A549 (cell line): ENCODE measurements at regions not wholly inside any gene's neighbourhood (a gene's known extent, or its start where the extent isn't known, plus 50 kb on each side); places are given as distances from the start of the nearest gene placed in this dataset.

ENCODE experiments used
- CBX2 ChIP-seq: fragments of 200-600 bp; sonication (generic); IDR thresholded peaks from 2 replicates; pipeline ENCODE4 v1.6.1; 2016; ENCODE audit warnings: low read depth, mild to moderate bottlenecking, borderline replicate concordance
- CTCF ChIP-seq: fragments of >200 bp; sonication (Bioruptor Twin); formaldehyde crosslinking; IDR thresholded peaks from 3 replicates; pipeline ENCODE4 v1.5.1; 2016
- EP300 ChIP-seq, 2 experiments: fragments of >200 bp; sonication (Bioruptor Twin); formaldehyde crosslinking; IDR thresholded peaks; 2 replicates in 1 of 2; 3 replicates in 1 of 2; pipeline ENCODE4 v1.6.1; 2016 to 2017
- MAX ChIP-seq: IDR thresholded peaks from 2 replicates; pipeline ENCODE4 v1.6.1; 2012
- MYC ChIP-seq: IDR thresholded peaks from 2 replicates; pipeline ENCODE4 v1.6.1; 2012; ENCODE audit warnings: mild to moderate bottlenecking, inconsistent platforms, low read length, improper control_type of control experiment, borderline replicate concordance
- POLR2A ChIP-seq: IDR thresholded peaks from 2 replicates; pipeline ENCODE4 v1.6.1; 2012; ENCODE audit warnings: mild to moderate bottlenecking, low read length
- RAD21 ChIP-seq, 2 experiments: fragments of >200 bp in 1 of 2; sonication (Bioruptor Twin) in 1 of 2; formaldehyde crosslinking in 1 of 2; IDR thresholded peaks in 1 of 2; conservative IDR thresholded peaks in 1 of 2; 2 replicates in 1 of 2; 3 replicates in 1 of 2; pipeline ENCODE4 v1.6.1; 2012 to 2018; ENCODE audit warnings: inconsistent platforms in 1 of 2
- SMC3 ChIP-seq: fragments of >200 bp; sonication (Bioruptor Twin); formaldehyde crosslinking; IDR thresholded peaks from 3 replicates; pipeline ENCODE4 v1.6.1; 2018; ENCODE audit warnings: inconsistent platforms
- USF2 ChIP-seq: fragments of 450-650 bp; IDR thresholded peaks from 2 replicates; pipeline ENCODE4 v1.6.1; 2014; ENCODE audit warnings: antibody characterized with exemption
- TF ChIP-seq, protein P1 (sequence below): fragments of >200 bp; sonication (Bioruptor Twin); formaldehyde crosslinking; IDR thresholded peaks from 3 replicates; pipeline ENCODE4 v1.6.1; 2016
- TF ChIP-seq, protein P2 (sequence below): fragments of 200-600 bp; sonication (generic); IDR thresholded peaks from 2 replicates; pipeline ENCODE4 v1.6.1; 2016; ENCODE audit warnings: antibody characterized with exemption, mild to moderate bottlenecking, moderate library complexity

DNA sequence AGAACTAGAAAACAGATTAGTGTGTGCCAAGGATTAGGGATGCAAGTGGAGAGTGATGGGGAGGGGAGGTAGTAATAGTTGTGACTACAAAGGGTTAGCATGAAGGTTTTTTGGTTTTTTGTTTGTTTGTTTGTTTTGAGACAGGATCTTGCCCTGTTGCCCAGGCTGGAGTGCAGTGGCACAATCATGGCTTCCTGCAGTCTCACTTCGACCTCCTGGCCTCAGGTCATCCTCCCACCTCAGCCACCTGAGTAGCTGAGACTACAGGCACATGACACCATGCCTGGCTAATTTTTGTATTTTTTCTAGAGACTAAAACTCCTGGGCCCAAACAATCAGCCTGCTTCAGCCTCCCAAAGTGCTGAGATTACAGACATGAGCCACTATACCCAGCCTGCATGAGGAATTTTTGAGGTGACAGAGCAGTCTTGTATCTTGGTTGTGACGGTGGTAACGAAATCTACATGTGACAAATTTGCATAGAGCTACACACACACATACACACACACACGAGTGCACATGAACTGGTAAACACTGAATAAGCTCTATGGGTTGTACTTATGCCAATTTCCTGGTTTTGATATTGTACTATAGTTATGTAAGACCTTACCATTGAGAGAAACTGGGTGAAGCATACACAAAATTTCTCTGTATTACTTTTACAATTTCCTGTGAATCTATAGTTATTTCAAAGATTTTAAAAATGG lies 59.6 kb upstream of the TOM1L1 start:
- no peak for TF ChIP-seq CTCF
- no peak for TF ChIP-seq SMC3
- no peak for TF ChIP-seq USF2
- TF ChIP-seq POLR2A: no peak
- no peak for TF ChIP-seq RAD21 (conservative IDR thresholded peaks at IDR 0.05 in 1 of 2, IDR thresholded peaks at IDR 0.05 in 1 of 2)
- no peak for TF ChIP-seq MAX
- TF ChIP-seq, protein P1, sequence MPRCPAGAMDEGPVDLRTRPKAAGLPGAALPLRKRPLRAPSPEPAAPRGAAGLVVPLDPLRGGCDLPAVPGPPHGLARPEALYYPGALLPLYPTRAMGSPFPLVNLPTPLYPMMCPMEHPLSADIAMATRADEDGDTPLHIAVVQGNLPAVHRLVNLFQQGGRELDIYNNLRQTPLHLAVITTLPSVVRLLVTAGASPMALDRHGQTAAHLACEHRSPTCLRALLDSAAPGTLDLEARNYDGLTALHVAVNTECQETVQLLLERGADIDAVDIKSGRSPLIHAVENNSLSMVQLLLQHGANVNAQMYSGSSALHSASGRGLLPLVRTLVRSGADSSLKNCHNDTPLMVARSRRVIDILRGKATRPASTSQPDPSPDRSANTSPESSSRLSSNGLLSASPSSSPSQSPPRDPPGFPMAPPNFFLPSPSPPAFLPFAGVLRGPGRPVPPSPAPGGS: no peak
- TF ChIP-seq CBX2: no peak
- no peak for TF ChIP-seq MYC
- TF ChIP-seq EP300 (IDR thresholded peaks at IDR 0.05): no peak
- TF ChIP-seq, protein P2, sequence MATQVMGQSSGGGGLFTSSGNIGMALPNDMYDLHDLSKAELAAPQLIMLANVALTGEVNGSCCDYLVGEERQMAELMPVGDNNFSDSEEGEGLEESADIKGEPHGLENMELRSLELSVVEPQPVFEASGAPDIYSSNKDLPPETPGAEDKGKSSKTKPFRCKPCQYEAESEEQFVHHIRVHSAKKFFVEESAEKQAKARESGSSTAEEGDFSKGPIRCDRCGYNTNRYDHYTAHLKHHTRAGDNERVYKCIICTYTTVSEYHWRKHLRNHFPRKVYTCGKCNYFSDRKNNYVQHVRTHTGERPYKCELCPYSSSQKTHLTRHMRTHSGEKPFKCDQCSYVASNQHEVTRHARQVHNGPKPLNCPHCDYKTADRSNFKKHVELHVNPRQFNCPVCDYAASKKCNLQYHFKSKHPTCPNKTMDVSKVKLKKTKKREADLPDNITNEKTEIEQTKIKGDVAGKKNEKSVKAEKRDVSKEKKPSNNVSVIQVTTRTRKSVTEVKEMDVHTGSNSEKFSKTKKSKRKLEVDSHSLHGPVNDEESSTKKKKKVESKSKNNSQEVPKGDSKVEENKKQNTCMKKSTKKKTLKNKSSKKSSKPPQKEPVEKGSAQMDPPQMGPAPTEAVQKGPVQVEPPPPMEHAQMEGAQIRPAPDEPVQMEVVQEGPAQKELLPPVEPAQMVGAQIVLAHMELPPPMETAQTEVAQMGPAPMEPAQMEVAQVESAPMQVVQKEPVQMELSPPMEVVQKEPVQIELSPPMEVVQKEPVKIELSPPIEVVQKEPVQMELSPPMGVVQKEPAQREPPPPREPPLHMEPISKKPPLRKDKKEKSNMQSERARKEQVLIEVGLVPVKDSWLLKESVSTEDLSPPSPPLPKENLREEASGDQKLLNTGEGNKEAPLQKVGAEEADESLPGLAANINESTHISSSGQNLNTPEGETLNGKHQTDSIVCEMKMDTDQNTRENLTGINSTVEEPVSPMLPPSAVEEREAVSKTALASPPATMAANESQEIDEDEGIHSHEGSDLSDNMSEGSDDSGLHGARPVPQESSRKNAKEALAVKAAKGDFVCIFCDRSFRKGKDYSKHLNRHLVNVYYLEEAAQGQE: no peak
